ENCODE measurements at regions not wholly inside any gene's neighbourhood (a gene's known extent, or its start where the extent isn't known, plus 50 kb on each side); places are given as distances from the start of the nearest gene placed in this dataset.

DNA sequence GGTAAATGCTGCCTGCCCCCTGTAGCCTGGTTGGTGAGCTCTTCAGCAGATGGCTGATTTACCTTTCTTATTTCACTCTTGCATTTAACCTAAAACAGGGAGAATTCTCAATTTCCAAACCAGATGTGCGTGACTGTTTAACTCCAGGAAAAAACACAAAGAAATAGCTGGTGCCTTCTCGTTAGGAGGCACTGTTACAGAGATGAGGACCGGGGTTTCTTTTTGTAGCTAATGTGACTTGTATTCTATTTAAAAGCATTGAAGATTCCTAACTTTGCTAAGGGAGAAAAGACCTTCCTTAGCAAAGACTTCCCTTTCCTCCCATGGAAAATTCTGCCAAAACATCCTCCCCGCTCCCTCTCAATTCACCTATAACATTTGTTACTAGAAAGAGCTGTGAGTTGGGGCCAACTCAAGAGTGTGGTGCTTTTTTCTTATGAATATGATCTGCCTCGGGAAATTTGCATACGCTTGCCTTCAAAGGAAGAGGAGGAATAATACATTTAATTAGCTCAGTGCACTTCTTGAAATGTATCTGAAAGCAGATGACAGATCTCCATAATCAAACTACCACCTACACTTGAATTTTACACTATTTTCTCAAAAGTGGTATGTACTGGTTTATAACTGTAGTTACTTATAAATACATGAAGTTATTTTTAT, 102.0 kb upstream of the ARID2 start:
- no peak for DNase-seq (ENCODE audit: low read depth)

DNA sequence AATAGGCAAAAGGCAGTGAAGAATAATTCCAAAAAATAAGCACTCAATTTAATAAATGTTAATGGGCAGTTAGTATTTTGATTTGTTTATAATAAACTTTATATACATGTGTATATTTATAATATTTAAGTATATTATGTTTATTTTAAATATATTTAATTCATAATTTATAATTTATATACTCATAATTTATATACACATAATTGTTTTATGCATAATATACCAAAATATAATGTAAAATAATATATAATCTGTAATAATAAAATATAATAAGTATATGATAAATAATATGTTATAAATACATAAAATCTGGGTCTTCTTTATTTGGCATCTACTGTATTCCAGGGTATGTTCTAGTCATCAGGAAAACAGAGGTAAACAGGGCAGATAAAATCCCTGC, 100.2 kb upstream of the ARID2 start:
- DNase-seq (ENCODE audit: low read depth): no peak

DNA sequence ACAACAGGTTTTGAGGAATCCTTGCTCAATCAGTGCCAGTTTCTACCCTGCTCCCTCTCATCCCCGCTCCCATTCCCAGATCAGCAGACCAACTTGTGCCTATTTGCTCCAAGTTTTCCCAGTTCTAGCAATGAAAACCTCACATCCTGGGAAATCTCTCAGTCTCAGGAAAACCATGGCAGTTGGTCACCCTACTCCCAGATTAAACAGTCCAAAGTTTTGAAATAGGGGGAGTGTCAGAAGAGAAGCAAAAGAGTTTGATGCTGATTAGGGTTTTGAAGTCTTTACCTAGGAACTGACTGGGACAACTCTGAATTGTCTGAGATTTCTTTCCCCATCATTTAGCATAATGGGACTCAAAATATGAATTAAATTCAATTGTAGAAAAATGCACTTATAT, 95.8 kb upstream of the ARID2 start:
- DNase-seq (ENCODE audit: low read depth): no peak

GRCh38 chr12:45634273-45634917, 95.1 kb upstream of the ARID2 start:
- DNase-seq (ENCODE audit: low read depth): no peak

DNA sequence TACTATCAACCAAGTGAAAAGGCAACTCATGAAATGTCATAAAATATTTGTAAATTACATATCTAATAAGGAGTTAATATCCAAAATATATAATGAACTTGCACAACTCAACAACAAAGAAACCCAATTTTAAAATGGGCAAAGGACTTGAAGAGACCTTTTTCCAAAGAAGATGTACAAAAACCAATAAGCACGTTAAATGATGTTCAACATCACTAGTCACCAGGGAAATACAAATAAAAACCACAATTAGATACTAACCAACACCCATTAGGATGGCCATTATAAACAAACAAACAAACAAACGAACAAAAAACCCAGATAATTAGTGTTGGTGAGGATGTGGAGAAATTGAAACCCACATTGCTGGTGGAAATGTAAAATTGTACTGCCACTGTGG, 92.3 kb upstream of the ARID2 start:
- DNase-seq (ENCODE audit: low read depth): no peak

DNA sequence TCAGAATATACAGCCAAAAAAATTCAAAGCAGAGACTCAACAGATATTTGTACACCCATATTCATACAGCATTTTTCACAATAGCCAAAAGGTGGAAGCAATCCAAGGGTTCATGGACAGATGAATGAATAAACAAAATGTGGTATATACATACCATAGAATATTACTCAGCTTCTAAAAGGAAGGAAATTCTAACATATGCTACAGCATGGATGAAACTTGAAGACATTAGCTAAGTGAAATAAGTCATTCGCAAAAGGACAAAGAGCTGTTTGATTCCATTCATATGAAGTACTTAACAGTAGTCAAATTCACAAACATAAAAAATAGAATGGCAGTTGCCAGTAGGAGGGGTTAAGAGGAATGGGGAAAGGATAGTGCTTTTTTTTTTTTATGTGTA, 91.8 kb upstream of the ARID2 start:
- DNase-seq (ENCODE audit: low read depth): peak; percentile 87

DNA sequence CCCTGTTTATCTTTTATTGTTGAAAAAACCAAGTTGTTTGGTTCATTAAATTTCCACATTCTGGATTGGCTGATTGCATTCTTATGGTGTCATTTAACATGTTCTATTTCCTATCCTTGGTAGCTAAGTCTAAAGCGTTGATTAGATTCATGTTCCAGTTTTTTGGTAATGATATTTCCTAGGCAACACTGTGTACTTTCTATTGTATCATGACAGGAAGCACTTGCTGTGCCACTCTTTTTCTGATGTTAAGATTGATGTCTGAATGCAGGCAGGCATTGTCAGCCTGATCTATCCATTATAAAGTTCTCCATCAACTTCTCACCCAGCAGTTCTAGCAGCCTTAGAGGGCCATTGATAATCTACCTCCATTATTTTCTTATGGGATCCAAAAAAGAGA, 91.1 kb upstream of the ARID2 start:
- DNase-seq (ENCODE audit: low read depth): no peak

GRCh38 chr12:45644541-45644940, 85.0 kb upstream of the ARID2 start:
- DNase-seq (ENCODE audit: low read depth): peak; percentile 74

- DNase-seq (ENCODE audit: low read depth): no peak
Measured at GRCh38 chr12:45646851-45647581, 82.5 kb upstream of the ARID2 start.

DNA sequence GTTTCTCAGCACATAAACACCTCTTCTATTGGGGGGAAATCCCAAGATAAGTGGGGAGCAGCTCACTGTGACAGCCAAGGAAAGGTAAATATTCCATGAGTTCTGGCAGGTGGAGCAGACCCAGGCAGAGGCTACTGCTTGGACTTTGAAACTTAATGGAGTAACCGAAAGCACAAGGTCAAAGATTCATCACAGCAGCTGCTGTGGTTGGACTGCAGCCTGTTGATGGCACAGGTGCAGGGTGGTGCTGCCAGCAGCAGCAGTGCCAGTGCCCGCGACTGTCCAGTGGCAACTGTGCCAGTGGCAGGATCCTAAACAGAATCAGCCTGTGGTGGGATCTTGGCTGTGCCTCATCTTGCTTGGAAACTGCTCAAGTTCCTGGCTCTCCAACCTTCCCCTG, 81.4 kb upstream of the ARID2 start:
- no peak for DNase-seq (ENCODE audit: low read depth)

GRCh38 chr12:45651029-45651428, 78.5 kb upstream of the ARID2 start:
- no peak for DNase-seq (ENCODE audit: low read depth)

DNA sequence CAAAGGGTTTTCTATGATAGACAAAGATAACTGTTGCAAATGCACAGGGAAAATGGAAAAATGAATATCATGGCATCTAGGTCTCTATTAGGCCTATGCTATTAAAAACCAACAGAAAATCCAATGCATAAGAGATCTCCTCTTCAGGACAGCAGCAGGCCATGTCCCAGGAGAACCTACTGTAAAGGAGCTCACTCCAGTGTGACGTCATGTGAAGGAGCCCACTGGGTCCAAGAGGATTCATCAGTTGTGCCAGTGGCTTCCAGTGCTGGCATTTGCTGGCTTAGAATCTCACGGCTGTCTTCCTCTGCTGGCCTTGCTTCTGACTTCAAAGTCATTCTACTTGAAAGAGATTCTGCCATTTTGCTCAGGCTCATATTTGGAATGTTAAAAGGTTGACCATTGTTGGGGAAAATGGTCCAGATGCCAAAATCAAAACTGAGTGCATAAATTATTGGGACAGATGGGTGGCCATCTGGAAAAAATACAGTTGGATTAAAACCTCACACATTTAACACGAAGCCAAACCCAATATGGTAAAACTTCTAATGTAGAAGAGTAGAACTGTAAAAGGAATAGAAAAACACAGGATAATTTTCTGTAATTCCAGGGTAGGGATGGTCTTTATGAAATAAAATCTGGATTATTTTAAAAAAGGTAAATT, 75.4 kb upstream of the ARID2 start:
- DNase-seq (ENCODE audit: low read depth): no peak

GRCh38 chr12:45655186-45655585, 74.3 kb upstream of the ARID2 start:
- peak; percentile 33 for DNase-seq (ENCODE audit: low read depth)

GRCh38 chr12:45655743-45656142, 73.8 kb upstream of the ARID2 start:
- no peak for DNase-seq (ENCODE audit: low read depth)

DNA sequence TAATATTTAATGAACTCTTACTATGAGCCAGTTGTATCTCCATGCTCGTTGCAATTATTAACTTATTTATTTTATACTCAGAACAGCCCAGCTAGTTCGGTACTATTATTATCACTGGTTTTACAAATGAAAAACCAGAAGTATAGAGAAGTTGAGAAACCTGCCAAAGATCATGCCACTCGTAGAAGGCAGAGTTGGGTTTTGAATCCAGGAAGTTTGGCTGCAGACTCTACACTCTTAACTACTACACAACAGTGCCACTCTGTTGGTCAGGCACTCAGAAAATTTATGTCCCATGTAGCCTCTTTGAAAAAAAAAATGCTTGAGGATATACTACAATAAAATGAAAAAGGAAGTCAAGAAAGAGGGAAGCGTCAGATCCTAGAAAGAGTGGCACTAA, 71.5 kb upstream of the ARID2 start:
- DNase-seq (ENCODE audit: low read depth): no peak

DNA sequence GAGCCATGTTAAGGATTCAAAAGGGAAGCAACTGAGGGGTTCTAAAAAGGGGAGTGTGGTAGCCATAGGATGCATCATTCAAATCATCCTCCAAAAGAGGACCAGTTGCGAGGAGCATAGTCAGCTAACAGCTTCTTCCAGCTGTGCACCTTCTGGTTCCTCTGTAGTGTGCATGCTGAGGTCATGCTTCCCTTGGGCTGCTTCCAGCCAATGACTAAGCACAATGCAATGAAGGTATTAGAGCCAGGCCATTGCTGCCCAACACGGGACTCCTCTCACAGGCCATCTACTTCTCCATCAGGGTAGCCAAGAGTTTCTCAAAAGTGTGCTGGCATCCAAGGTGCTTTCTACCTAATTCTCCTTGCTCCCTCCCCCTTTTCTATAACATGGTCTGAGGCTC, 69.2 kb upstream of the ARID2 start:
- DNase-seq (ENCODE audit: low read depth): peak; percentile 90

- no peak for DNase-seq (ENCODE audit: low read depth)
Measured at GRCh38 chr12:45663455-45663854, 66.1 kb upstream of the ARID2 start.

- no peak for DNase-seq (ENCODE audit: low read depth)
Measured at GRCh38 chr12:45665941-45666340, 63.6 kb upstream of the ARID2 start.

DNA sequence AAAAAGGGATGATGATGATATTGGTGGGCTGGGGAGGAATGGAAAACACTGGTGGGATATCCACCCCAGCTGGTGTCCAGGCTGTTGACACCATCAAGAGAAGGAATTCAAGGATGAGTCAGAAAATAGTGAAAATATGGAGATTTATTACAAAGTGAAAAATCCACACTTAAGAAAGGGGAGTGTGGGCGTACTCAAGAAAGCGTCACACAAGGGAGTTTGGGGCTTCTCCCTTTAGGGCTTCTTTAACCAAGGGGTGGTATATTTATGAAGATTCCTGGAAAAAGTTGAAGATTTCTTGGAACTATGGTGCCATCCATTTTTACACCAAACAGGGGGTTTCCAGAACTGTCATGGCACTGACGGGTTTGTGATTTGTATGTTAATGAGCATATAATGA, 63.1 kb upstream of the ARID2 start:
- no peak for DNase-seq (ENCODE audit: low read depth)

DNA sequence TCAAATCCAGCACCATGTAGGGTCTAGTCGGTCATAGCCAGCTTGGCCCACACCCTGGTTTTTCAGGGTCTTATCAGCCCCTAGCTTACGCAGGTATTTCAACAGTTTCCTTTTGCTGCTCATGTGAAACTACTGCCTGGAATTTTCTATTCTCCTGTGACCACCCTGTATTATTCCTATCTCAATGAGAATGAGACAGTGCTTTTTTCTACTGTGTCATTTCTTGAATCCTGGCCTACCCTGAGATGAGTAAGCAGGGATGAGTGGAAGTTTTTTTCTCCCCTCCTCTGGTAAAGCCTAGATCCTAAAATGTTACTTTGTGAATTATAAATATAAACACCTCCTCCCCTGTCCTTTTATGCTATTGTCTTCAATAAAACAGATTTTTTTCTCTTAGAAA, 62.7 kb upstream of the ARID2 start:
- peak; percentile 16 for DNase-seq (ENCODE audit: low read depth)

DNA sequence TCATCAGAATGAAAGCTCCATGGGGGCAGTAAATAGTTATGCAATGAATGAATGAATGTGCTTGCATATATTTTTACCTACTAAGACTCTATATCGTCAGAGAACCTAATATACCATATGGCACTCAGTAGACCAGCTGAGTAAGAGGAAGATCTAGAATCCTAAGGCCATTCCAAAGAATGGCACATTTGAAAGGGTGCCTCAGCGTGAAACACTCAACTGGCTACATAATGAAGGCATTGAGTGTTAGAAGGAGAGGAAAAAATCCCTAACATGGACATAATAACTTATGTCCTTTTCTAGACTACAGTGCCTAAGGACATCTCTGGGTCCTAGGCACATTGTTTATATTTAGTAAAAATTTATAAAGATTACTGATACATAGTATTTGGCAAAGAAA, 61.7 kb upstream of the ARID2 start:
- no peak for DNase-seq (ENCODE audit: low read depth)

DNA sequence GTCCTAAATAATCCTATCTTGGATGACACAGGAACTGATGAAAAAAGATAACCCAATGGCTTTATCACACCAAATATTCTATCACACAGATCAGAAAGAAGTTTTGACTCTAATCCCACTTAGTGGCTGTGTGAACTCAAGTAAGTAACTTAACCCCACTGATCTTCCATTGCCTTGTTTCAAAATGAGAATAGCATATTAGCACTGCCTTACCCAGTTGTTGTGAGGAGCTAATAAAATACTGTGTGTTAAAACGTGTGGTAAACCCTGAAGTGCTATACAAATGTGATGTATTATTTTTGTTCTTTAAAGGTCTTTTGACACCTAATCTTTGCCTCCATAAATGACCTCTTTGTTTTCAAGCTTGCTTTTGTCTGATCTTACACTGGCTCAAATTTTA, 60.9 kb upstream of the ARID2 start:
- no peak for DNase-seq (ENCODE audit: low read depth)
